Body of pancreas (tissue), 4 donors: ENCODE measurements at regions not wholly inside any gene's neighbourhood (a gene's known extent, or its start where the extent isn't known, plus 50 kb on each side); places are given as distances from the start of the nearest gene placed in this dataset.

Source experiments
- ATAC-seq: fragments of 150-250 bp; one replicate; pipeline ENCODE4 v1.9.1; 2016
- DNase-seq, 4 donors: peaks; one replicate each; pipeline ENCODE4 v3.0.0-alpha.2; 2019
- H3K27ac ChIP-seq, 4 donors: fragments of 200-600 bp; sonication (generic); 1 replicate in 3 of 4; 2 replicates in 1 of 4; pipeline versions ENCODE4 v1.5.1 to v1.6.1; 2016 to 2019; ENCODE audit warnings: mild to moderate bottlenecking in 1 of 4, mixed read lengths in 1 of 4, moderate library complexity in 1 of 4
- H3K27me3 ChIP-seq, 2 donors: fragments of 200-600 bp; sonication (generic); one replicate each; pipeline ENCODE4 v1.6.0; 2016; ENCODE audit warnings: mild to moderate bottlenecking in 1 of 2
- H3K36me3 ChIP-seq, 2 donors: fragments of 200-600 bp; sonication (generic); replicated peaks in 1 of 2; 2 replicates each; pipeline ENCODE4 v1.5.1; 2016; ENCODE audit warnings: low read depth in 2 of 2; ENCODE audit not compliant: insufficient read depth in 1 of 2
- H3K4me1 ChIP-seq: fragments of 200-600 bp; sonication (generic); one replicate; pipeline ENCODE4 v1.6.0; 2016
- H3K4me3 ChIP-seq, 2 donors: fragments of 200-600 bp; sonication (generic); 1 replicate in 1 of 2; 2 replicates in 1 of 2; pipeline ENCODE4 v1.5.1; 2016 to 2019
- H3K9me3 ChIP-seq, 3 donors: fragments of 200-600 bp; sonication (generic); 1 replicate in 2 of 3; 2 replicates in 1 of 3; pipeline ENCODE4 v1.5.1; 2016
- POLR2A ChIP-seq, 3 donors: fragments of 450-650 bp; IDR thresholded peaks; one replicate each; pipeline ENCODE4 v1.6.1; 2016; ENCODE audit warnings: antibody characterized with exemption in 3 of 3, mild to moderate bottlenecking in 2 of 3
- WGBS, 2 donors: methylation state at CpG; one replicate each; pipeline ENCODE4 v1.1.5; 2017; 5-methylcytosine and 5-hydroxymethylcytosine counted together
- intact Hi-C: fragments of 100-400 bp; cut with DNase I; formaldehyde crosslinking; loops from one replicate; pipeline ENCODE4 v1.15.1; 2023

- WGBS, 2 donors, result 37% methylated on average over 2 of the region's 2 CpGs
- no peak for TF ChIP-seq POLR2A (IDR thresholded peaks at IDR 0.05)
- H3K36me3 ChIP-seq, result no peaks in the 10 kb centered on the region
- ATAC-seq, result no peak
- H3K4me1 ChIP-seq, result peaks cover 4% of the 10 kb centered on the region
- no peaks in the 10 kb centered on the region for H3K9me3 ChIP-seq
- no peak for DNase-seq
- intact Hi-C loops, result no loop called here
- no peak overlapping the region for H3K4me3 ChIP-seq
- H3K27ac ChIP-seq, result no peak overlapping the region
- no peaks in the 10 kb centered on the region for H3K27me3 ChIP-seq
These were observed 50.6 kb upstream of the SPAG16 start for GRCh38 chr2:213233438-213234330.
